Right lobe of liver (tissue), 6 donors: ENCODE measurements at regions not wholly inside any gene's neighbourhood (a gene's known extent, or its start where the extent isn't known, plus 50 kb on each side); places are given as distances from the start of the nearest gene placed in this dataset.

Experiments used
- ATAC-seq, 4 donors: fragments of 200-7000 bp; cut with Tn5 transposase; one replicate each; pipeline ENCODE4 v1.9.1; 2020; ENCODE audit warnings: mild to moderate bottlenecking in 4 of 4, moderate library complexity in 4 of 4
- DNase-seq, 3 donors: peaks; one replicate each; pipeline ENCODE4 v3.0.0-alpha.2; 2020
- H3K27ac ChIP-seq, 3 donors: fragments of 200-600 bp; one replicate each; pipeline ENCODE4 v1.8.0; 2022
- H3K27me3 ChIP-seq, 2 donors: fragments of 200-600 bp; one replicate each; pipeline ENCODE4 v1.8.0; 2022
- H3K36me3 ChIP-seq, 4 donors: fragments of 200-600 bp; sonication (generic) in 1 of 4; one replicate each; pipeline versions ENCODE4 v1.5.1 to v1.8.0; 2017 to 2022; ENCODE audit warnings: control low read depth in 1 of 4
- H3K4me1 ChIP-seq, 4 donors: fragments of 200-600 bp; sonication (generic) in 1 of 4; one replicate each; pipeline versions ENCODE4 v1.5.1 to v1.8.0; 2017 to 2022; ENCODE audit warnings: control low read depth in 1 of 4
- H3K4me3 ChIP-seq, 3 donors: fragments of 200-600 bp; one replicate each; pipeline ENCODE4 v1.8.0; 2022
- H3K9me3 ChIP-seq, 4 donors: fragments of 200-600 bp; sonication (generic) in 1 of 4; one replicate each; pipeline versions ENCODE4 v1.5.1 to v1.8.0; 2017 to 2022; ENCODE audit warnings: control low read depth in 1 of 4
- CTCF ChIP-seq, 4 donors: fragments of 200-600 bp in 3 of 4; fragments of 450-650 bp in 1 of 4; IDR thresholded peaks; one replicate each; pipeline versions ENCODE4 v1.5.1 to v1.8.0; 2016 to 2022; ENCODE audit warnings: antibody characterized with exemption in 4 of 4, mild to moderate bottlenecking in 2 of 4
- POLR2A ChIP-seq: fragments of 450-650 bp; IDR thresholded peaks from one replicate; pipeline ENCODE4 v1.6.1; 2017; ENCODE audit warnings: antibody characterized with exemption, mild to moderate bottlenecking
- WGBS: methylation state at CpG from one replicate; pipeline ENCODE4 v1.1.6; 2018; ENCODE audit warnings: low coverage, low lambda C conversion rate; ENCODE audit not compliant: insufficient coverage; ENCODE audit errors: missing lambda C conversion rate; 5-methylcytosine and 5-hydroxymethylcytosine counted together
- intact Hi-C, 2 donors: fragments of 100-400 bp; cut with DNase I; formaldehyde crosslinking; loops; one replicate each; pipeline versions ENCODE4 v1.11.2 to v1.14.1; 2022
- donor health status: DM: no; HTN: yes; CAD: no.
- donor health status: DM: no; HTN: no; CAD: no.
- donor health status: DM: no; HTN: no; CAD: no.
- donor health status: DM: no; HTN: yes; CAD: no.
- donor health status: DM: no; HTN: yes; CAD: no.

- no peak for ATAC-seq
- 68% methylated on average over 1 of the region's 1 CpG for WGBS
Measured at GRCh38 chr1:219000005-219000404, 173.7 kb upstream of the LYPLAL1 start.

GRCh38 chr1:219000631-219001030, 173.0 kb upstream of the LYPLAL1 start:
- Histone ChIP-seq H3K4me3 (no peak overlapping the region), H3K9me3 (peaks cover 0 to 3% (median 0%) of the 10 kb centered on the region in 4 donors), H3K27ac (no peak overlapping the region), H3K4me1 (no peaks in the 10 kb centered on the region), H3K36me3 (no peaks in the 10 kb centered on the region), H3K27me3 (no peaks in the 10 kb centered on the region)
- DNase-seq: no peak
- intact Hi-C loops: no loop called here
- no peak for ATAC-seq
- 27% methylated on average over 1 of the region's 1 CpG for WGBS
- TF ChIP-seq POLR2A: no peak

More at GRCh38 chr1:219000005-219000404, 173.7 kb upstream of the LYPLAL1 start:
- H3K4me3 ChIP-seq: no peak overlapping the region
- no peaks in the 10 kb centered on the region for H3K36me3 ChIP-seq
- TF ChIP-seq POLR2A (no peak), CTCF (IDR thresholded peaks at IDR 0.05) (no peak)
- intact Hi-C loops: no loop called here
- H3K27ac ChIP-seq: no peak overlapping the region
- no peaks in the 10 kb centered on the region for H3K9me3 ChIP-seq
- no peak for DNase-seq
- H3K27me3 ChIP-seq: no peaks in the 10 kb centered on the region
- H3K4me1 ChIP-seq: no peaks in the 10 kb centered on the region

- H3K27ac ChIP-seq: no peak overlapping the region
- peaks cover 0 to under 1% (median 0%) of the 10 kb centered on the region in 4 donors for H3K9me3 ChIP-seq
- H3K4me1 ChIP-seq: peaks cover 0 to 17% (median 0%) of the 10 kb centered on the region in 4 donors
- H3K4me3 ChIP-seq: no peak overlapping the region
- no peaks in the 10 kb centered on the region for H3K27me3 ChIP-seq
- no peaks in the 10 kb centered on the region for H3K36me3 ChIP-seq
- ATAC-seq (no peak), DNase-seq (no peak)
- intact Hi-C loops: no loop called here
- WGBS: 79% methylated on average over 2 of the region's 2 CpGs
- TF ChIP-seq POLR2A (no peak), CTCF (IDR thresholded peaks at IDR 0.05) (no peak)
Measured at GRCh38 chr1:219010720-219011119, 163.0 kb upstream of the LYPLAL1 start.

- no peak for DNase-seq
- Histone ChIP-seq H3K4me1 (no peaks in the 10 kb centered on the region), H3K9me3 (no peaks in the 10 kb centered on the region), H3K4me3 (no peak overlapping the region), H3K36me3 (no peaks in the 10 kb centered on the region), H3K27me3 (no peaks in the 10 kb centered on the region), H3K27ac (no peak overlapping the region)
- TF ChIP-seq CTCF (IDR thresholded peaks at IDR 0.05): no peak
- TF ChIP-seq POLR2A: no peak
- intact Hi-C loops: no loop called here
- ATAC-seq: no peak
- 85% methylated on average over 2 of the region's 2 CpGs for WGBS
Measured at GRCh38 chr1:219020386-219020785, 153.3 kb upstream of the LYPLAL1 start.

GRCh38 chr1:219020846-219021245, 152.8 kb upstream of the LYPLAL1 start:
- no peak for ATAC-seq
- intact Hi-C loops: no loop called here
- no peaks in the 10 kb centered on the region for H3K4me1 ChIP-seq
- TF ChIP-seq CTCF (IDR thresholded peaks at IDR 0.05): no peak
- TF ChIP-seq POLR2A: no peak
- no peak for DNase-seq
- H3K9me3 ChIP-seq: no peaks in the 10 kb centered on the region
- H3K4me3 ChIP-seq: no peak overlapping the region
- no peaks in the 10 kb centered on the region for H3K36me3 ChIP-seq
- H3K27me3 ChIP-seq: no peaks in the 10 kb centered on the region
- no peak overlapping the region for H3K27ac ChIP-seq
